OCI-LY1 (cell line): ENCODE measurements at regions not wholly inside any gene's neighbourhood (a gene's known extent, or its start where the extent isn't known, plus 50 kb on each side); places are given as distances from the start of the nearest gene placed in this dataset.

Experiments used
- H2AFZ ChIP-seq: fragments of 200-600 bp; sonication (generic), shearing (Covaris generic); 2 replicates; pipeline ENCODE4 v1.6.0; 2014; ENCODE audit warnings: antibody characterized with exemption, mild to moderate bottlenecking, low read length
- H3F3A ChIP-seq: fragments of 200-600 bp; sonication (generic), shearing (Covaris generic); 2 replicates; pipeline ENCODE4 v1.6.0; 2014; ENCODE audit warnings: mild to moderate bottlenecking, antibody characterized with exemption, low read length, moderate library complexity; ENCODE audit not compliant: insufficient read depth
- H3K27ac ChIP-seq: fragments of 200-600 bp; sonication (generic); 2 replicates; pipeline ENCODE4 v1.5.1; 2014; ENCODE audit warnings: low read length, mixed run types, mild to moderate bottlenecking, low read depth; ENCODE audit not compliant: poor library complexity, severe bottlenecking
- H3K27me3 ChIP-seq: fragments of 200-600 bp; sonication (generic); 2 replicates; pipeline ENCODE4 v1.6.0; 2014; ENCODE audit warnings: antibody characterized with exemption, mild to moderate bottlenecking, low read length, moderate library complexity; ENCODE audit not compliant: insufficient read depth
- H3K36me3 ChIP-seq: fragments of 200-600 bp; sonication (generic); 2 replicates; pipeline ENCODE4 v1.6.1; 2014; ENCODE audit warnings: mild to moderate bottlenecking, antibody characterized with exemption, low read length, moderate library complexity, mixed read lengths; ENCODE audit not compliant: insufficient read depth
- H3K4me1 ChIP-seq: fragments of 200-600 bp; sonication (generic); 2 replicates; pipeline ENCODE4 v1.5.1; 2014; ENCODE audit warnings: mild to moderate bottlenecking, low read length, moderate library complexity; ENCODE audit not compliant: insufficient read depth, severe bottlenecking
- H3K4me2 ChIP-seq: fragments of 200-600 bp; sonication (generic), shearing (Covaris generic); 2 replicates; pipeline ENCODE4 v1.6.1; 2014; ENCODE audit warnings: low read length
- H3K4me3 ChIP-seq: fragments of 200-600 bp; sonication (generic); 2 replicates; pipeline ENCODE4 v1.5.1; 2014; ENCODE audit warnings: low read length, low read depth, mild to moderate bottlenecking, mixed read lengths; ENCODE audit not compliant: poor library complexity, severe bottlenecking
- H3K79me2 ChIP-seq: fragments of 200-600 bp; shearing (Covaris generic); 2 replicates; pipeline ENCODE4 v1.6.1; 2016; ENCODE audit warnings: mixed run types, low read length, mixed read lengths; ENCODE audit not compliant: insufficient read depth
- H3K9ac ChIP-seq: fragments of 200-600 bp; sonication (generic), shearing (Covaris generic); 2 replicates; pipeline ENCODE4 v1.6.1; 2014; ENCODE audit warnings: mild to moderate bottlenecking, low read length, mixed read lengths
- H3K9me2 ChIP-seq: fragments of 200-600 bp; sonication (generic), shearing (Covaris generic); 2 replicates; pipeline ENCODE4 v1.6.1; 2014; ENCODE audit warnings: low read depth, mild to moderate bottlenecking, low read length, mixed read lengths
- H3K9me3 ChIP-seq: fragments of 200-600 bp; shearing (Covaris generic); 2 replicates; pipeline ENCODE4 v1.6.1; 2014; ENCODE audit warnings: low read length, mixed read lengths
- H4K20me1 ChIP-seq: fragments of 200-600 bp; sonication (generic), shearing (Covaris generic); 2 replicates; pipeline ENCODE4 v1.6.0; 2016; ENCODE audit warnings: mild to moderate bottlenecking, low read length; ENCODE audit not compliant: insufficient read depth
- CTCF ChIP-seq: fragments of 200-600 bp; sonication (generic), shearing (Covaris generic); IDR thresholded peaks from 2 replicates; pipeline ENCODE4 v1.5.1; 2017; ENCODE audit warnings: mild to moderate bottlenecking, antibody characterized with exemption, low read length, moderate library complexity, mixed read lengths
- EZH2 ChIP-seq: fragments of 200-600 bp; sonication (generic), shearing (Covaris generic); IDR thresholded peaks from 2 replicates; pipeline ENCODE4 v1.8.0; 2017; ENCODE audit warnings: borderline replicate concordance, mixed run types, mild to moderate bottlenecking, antibody characterized with exemption, low read length, moderate library complexity, mixed read lengths

- H3K27ac ChIP-seq = no peak overlapping the region
- no peak overlapping the region for H3K4me3 ChIP-seq
- H3K4me1 ChIP-seq = peaks cover 3% of the 10 kb centered on the region
- H3K27me3 ChIP-seq = peaks cover 4% of the 10 kb centered on the region; the same call in 1 of the 2 replicates
- no peaks in the 10 kb centered on the region for H3F3A ChIP-seq
- H3K4me2 ChIP-seq = no peak overlapping the region
- H3K79me2 ChIP-seq = no peaks in the 10 kb centered on the region
- no peaks in the 10 kb centered on the region for H3K9me2 ChIP-seq
- H3K9ac ChIP-seq = no peak overlapping the region
- TF ChIP-seq CTCF = no peak
- TF ChIP-seq EZH2 = no peak
- no peaks in the 10 kb centered on the region for H3K9me3 ChIP-seq
- no peak overlapping the region for H2AFZ ChIP-seq
- no peaks in the 10 kb centered on the region for H3K36me3 ChIP-seq
- no peaks in the 10 kb centered on the region for H4K20me1 ChIP-seq
Measured at GRCh38 chr7:3156508-3156907, 112.8 kb upstream of the CARD11 start.

- Histone ChIP-seq H4K20me1 (no peaks in the 10 kb centered on the region), H3K9me2 (no peaks in the 10 kb centered on the region), H3K36me3 (no peaks in the 10 kb centered on the region), H3K27me3 (peaks cover 4% of the 10 kb centered on the region; the same call in 1 of the 2 replicates), H3K9me3 (no peaks in the 10 kb centered on the region), H3F3A (no peaks in the 10 kb centered on the region), H3K9ac (no peak overlapping the region), H3K4me2 (no peak overlapping the region), H2AFZ (no peak overlapping the region), H3K4me1 (no peaks in the 10 kb centered on the region), H3K27ac (no peak overlapping the region), H3K4me3 (no peak overlapping the region), H3K79me2 (no peaks in the 10 kb centered on the region)
- TF ChIP-seq CTCF (no peak), EZH2 (no peak)
Measured at GRCh38 chr7:3157566-3158287, 114.1 kb upstream of the CARD11 start.

DNA sequence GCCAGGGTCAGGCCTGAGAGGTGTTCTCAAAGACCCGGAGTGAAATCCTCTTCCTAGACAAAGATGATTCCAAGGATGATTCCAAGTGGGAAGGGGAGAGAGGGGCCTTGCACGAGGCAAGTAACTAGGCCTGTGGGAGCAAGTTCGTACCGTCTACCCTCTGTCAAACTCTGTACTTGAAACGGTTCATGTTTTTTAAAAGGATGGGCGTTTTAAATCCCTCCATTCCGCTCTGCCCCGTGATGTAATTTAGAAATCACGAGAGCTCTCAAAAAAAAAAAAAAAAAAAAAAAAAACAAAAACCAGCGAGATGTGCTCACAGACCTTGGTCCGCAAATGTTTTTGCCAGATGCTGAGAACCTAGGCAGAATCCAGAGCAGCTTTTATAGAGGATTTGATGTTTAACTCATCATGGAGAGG, 114.7 kb upstream of the CARD11 start:
- Histone ChIP-seq H3F3A (no peaks in the 10 kb centered on the region), H3K79me2 (no peaks in the 10 kb centered on the region), H4K20me1 (no peaks in the 10 kb centered on the region), H3K4me1 (no peaks in the 10 kb centered on the region), H3K27me3 (peaks cover 4% of the 10 kb centered on the region; the same call in 1 of the 2 replicates), H3K4me2 (no peak overlapping the region), H3K27ac (no peak overlapping the region), H3K4me3 (no peak overlapping the region), H3K9ac (no peak overlapping the region), H2AFZ (no peak overlapping the region), H3K9me3 (no peaks in the 10 kb centered on the region), H3K36me3 (no peaks in the 10 kb centered on the region), H3K9me2 (no peaks in the 10 kb centered on the region)
- no peak for TF ChIP-seq EZH2
- TF ChIP-seq CTCF = no peak
